ENCODE measurements at regions not wholly inside any gene's neighbourhood (a gene's known extent, or its start where the extent isn't known, plus 50 kb on each side); places are given as distances from the start of the nearest gene placed in this dataset.

GRCh38 chr3:117695871-117696645 is 986.5 kb downstream of the TUSC7 start:
- Histone ChIP-seq H3K9me3 (no peaks in the 10 kb centered on the region), H3K4me3 (no peak overlapping the region), H3K4me1 (no peaks in the 10 kb centered on the region), H3K27ac (no peak overlapping the region), H3K36me3 (no peaks in the 10 kb centered on the region), H3K27me3 (no peaks in the 10 kb centered on the region)
- intact Hi-C loops (cut with DNase I): no loop called here
- TF ChIP-seq POLR2A (IDR thresholded peaks at IDR 0.05) (no peak), POLR2AphosphoS5 (IDR thresholded peaks at IDR 0.05; ENCODE audit: insufficient read depth in 1 of 2, low read depth in 1 of 2) (no peak), CTCF (IDR thresholded peaks at IDR 0.05) (no peak)
- no peak for DNase-seq (ENCODE audit: extremely low spot score in 2 of 2)

- no peaks in the 10 kb centered on the region for H3K4me1 ChIP-seq
These were observed 987.4 kb downstream of the TUSC7 start for GRCh38 chr3:117696851-117697407.

GRCh38 chr3:117699058-117699457 is 989.5 kb downstream of the TUSC7 start:
- Histone ChIP-seq H3K27ac (no peak overlapping the region), H3K36me3 (no peaks in the 10 kb centered on the region), H3K4me1 (no peaks in the 10 kb centered on the region), H3K4me3 (no peak overlapping the region), H3K9me3 (no peaks in the 10 kb centered on the region), H3K27me3 (no peaks in the 10 kb centered on the region)
- no peak for DNase-seq (ENCODE audit: extremely low spot score in 2 of 2)
- TF ChIP-seq POLR2A (IDR thresholded peaks at IDR 0.05) (no peak), POLR2AphosphoS5 (IDR thresholded peaks at IDR 0.05; ENCODE audit: insufficient read depth in 1 of 2, low read depth in 1 of 2) (no peak)
- intact Hi-C loops (cut with DNase I): no loop called here

More at GRCh38 chr3:117696851-117697407, 987.4 kb downstream of the TUSC7 start:
- H3K27me3 ChIP-seq: no peaks in the 10 kb centered on the region
- no peak for TF ChIP-seq CTCF (IDR thresholded peaks at IDR 0.05)
- TF ChIP-seq POLR2A (IDR thresholded peaks at IDR 0.05): no peak
- TF ChIP-seq POLR2AphosphoS5 (IDR thresholded peaks at IDR 0.05; ENCODE audit: insufficient read depth in 1 of 2, low read depth in 1 of 2): no peak
- no peak overlapping the region for H3K27ac ChIP-seq
- H3K9me3 ChIP-seq: no peaks in the 10 kb centered on the region
- intact Hi-C loops (cut with DNase I): no loop called here
- DNase-seq (ENCODE audit: extremely low spot score in 2 of 2): no peak
- no peak overlapping the region for H3K4me3 ChIP-seq
- H3K36me3 ChIP-seq: no peaks in the 10 kb centered on the region

GRCh38 chr3:117700573-117701360 is 991.2 kb downstream of the TUSC7 start:
- no peaks in the 10 kb centered on the region for H3K27me3 ChIP-seq
- H3K4me3 ChIP-seq: no peak overlapping the region
- DNase-seq (ENCODE audit: extremely low spot score in 2 of 2): no peak
- intact Hi-C loops (cut with DNase I): no loop called here
- no peaks in the 10 kb centered on the region for H3K4me1 ChIP-seq
- no peak overlapping the region for H3K27ac ChIP-seq
- no peak for TF ChIP-seq POLR2AphosphoS5 (IDR thresholded peaks at IDR 0.05; ENCODE audit: insufficient read depth in 1 of 2, low read depth in 1 of 2)
- no peak for TF ChIP-seq POLR2A (IDR thresholded peaks at IDR 0.05)
- TF ChIP-seq CTCF (IDR thresholded peaks at IDR 0.05): no peak
- no peaks in the 10 kb centered on the region for H3K36me3 ChIP-seq
- no peaks in the 10 kb centered on the region for H3K9me3 ChIP-seq

- Histone ChIP-seq H3K27ac (no peak overlapping the region), H3K27me3 (no peaks in the 10 kb centered on the region), H3K9me3 (no peaks in the 10 kb centered on the region), H3K4me3 (no peak overlapping the region), H3K4me1 (no peaks in the 10 kb centered on the region), H3K36me3 (no peaks in the 10 kb centered on the region)
- DNase-seq (ENCODE audit: extremely low spot score in 2 of 2): no peak
- TF ChIP-seq CTCF (IDR thresholded peaks at IDR 0.05) (no peak), POLR2A (IDR thresholded peaks at IDR 0.05) (no peak), POLR2AphosphoS5 (IDR thresholded peaks at IDR 0.05; ENCODE audit: insufficient read depth in 1 of 2, low read depth in 1 of 2) (no peak)
- intact Hi-C loops (cut with DNase I): no loop called here
These were observed 995.4 kb downstream of the TUSC7 start for GRCh38 chr3:117705011-117705410.
